Esophagus squamous epithelium (tissue), 4 donors: ENCODE measurements at regions not wholly inside any gene's neighbourhood (a gene's known extent, or its start where the extent isn't known, plus 50 kb on each side); places are given as distances from the start of the nearest gene placed in this dataset.

Source experiments
- POLR2A ChIP-seq, 4 donors: fragments of 450-650 bp; IDR thresholded peaks; one replicate each; pipeline ENCODE4 v1.6.1; 2017; ENCODE audit warnings: antibody characterized with exemption in 4 of 4, mild to moderate bottlenecking in 4 of 4, moderate library complexity in 3 of 4
- TF ChIP-seq, protein P1 (sequence below), 6 experiments: fragments of 450-650 bp in 4 of 6; fragments of 200-600 bp in 2 of 6; sonication (generic) in 2 of 6; IDR thresholded peaks; one replicate each; pipeline ENCODE4 v1.5.1; 2016 to 2019; ENCODE audit warnings: antibody characterized with exemption in 6 of 6, mild to moderate bottlenecking in 4 of 6, moderate library complexity in 4 of 6

DNA sequence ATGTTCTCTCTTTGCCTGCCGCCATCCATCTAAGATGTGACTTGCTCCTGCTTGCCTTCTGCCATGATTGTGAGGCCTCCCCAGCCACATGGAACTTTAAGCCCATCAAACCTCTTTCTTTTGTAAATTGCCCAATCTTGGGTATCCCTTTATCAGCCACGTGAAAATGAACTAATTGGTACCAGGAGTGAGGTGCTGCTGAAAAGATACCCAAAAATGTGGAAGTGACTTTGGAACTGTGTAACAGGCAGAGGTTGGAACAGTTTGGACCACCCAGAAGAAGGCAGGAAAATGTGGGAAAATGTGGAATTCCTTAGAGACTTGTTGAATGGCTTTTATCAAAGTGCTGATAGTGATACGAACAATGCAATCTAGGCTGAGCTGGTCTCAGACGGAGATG lies 694.9 kb downstream of the FRK start:
- no peak for TF ChIP-seq POLR2A (IDR thresholded peaks at IDR 0.05)
- TF ChIP-seq, protein P1, sequence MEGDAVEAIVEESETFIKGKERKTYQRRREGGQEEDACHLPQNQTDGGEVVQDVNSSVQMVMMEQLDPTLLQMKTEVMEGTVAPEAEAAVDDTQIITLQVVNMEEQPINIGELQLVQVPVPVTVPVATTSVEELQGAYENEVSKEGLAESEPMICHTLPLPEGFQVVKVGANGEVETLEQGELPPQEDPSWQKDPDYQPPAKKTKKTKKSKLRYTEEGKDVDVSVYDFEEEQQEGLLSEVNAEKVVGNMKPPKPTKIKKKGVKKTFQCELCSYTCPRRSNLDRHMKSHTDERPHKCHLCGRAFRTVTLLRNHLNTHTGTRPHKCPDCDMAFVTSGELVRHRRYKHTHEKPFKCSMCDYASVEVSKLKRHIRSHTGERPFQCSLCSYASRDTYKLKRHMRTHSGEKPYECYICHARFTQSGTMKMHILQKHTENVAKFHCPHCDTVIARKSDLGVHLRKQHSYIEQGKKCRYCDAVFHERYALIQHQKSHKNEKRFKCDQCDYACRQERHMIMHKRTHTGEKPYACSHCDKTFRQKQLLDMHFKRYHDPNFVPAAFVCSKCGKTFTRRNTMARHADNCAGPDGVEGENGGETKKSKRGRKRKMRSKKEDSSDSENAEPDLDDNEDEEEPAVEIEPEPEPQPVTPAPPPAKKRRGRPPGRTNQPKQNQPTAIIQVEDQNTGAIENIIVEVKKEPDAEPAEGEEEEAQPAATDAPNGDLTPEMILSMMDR (IDR thresholded peaks at IDR 0.05), result no peak
